AG09309 (cell line): ENCODE measurements at regions not wholly inside any gene's neighbourhood (a gene's known extent, or its start where the extent isn't known, plus 50 kb on each side); places are given as distances from the start of the nearest gene placed in this dataset.

ENCODE experiments used
- DNase-seq: peaks from one replicate; pipeline ENCODE4 v3.0.0-alpha.2; 2010; ENCODE audit warnings: low read depth
- H3K4me3 ChIP-seq: 2 replicates; pipeline ENCODE4 v1.5.1; 2011; ENCODE audit warnings: mild to moderate bottlenecking, low read depth, low read length, moderate library complexity; ENCODE audit not compliant: control insufficient read depth
- CTCF ChIP-seq: IDR thresholded peaks from 2 replicates; pipeline ENCODE4 v1.5.1; 2011; ENCODE audit warnings: mild to moderate bottlenecking, low read depth, low read length, inconsistent platforms; ENCODE audit not compliant: insufficient read depth, control insufficient read depth; ENCODE audit errors: missing control alignments

GRCh38 chr5:164350236-164350635, 844.8 kb downstream of the MAT2B start:
- no peak for DNase-seq
- TF ChIP-seq CTCF = no peak
- no peak overlapping the region for H3K4me3 ChIP-seq

GRCh38 chr5:164351245-164351834, 845.9 kb downstream of the MAT2B start:
- no peak for DNase-seq
- TF ChIP-seq CTCF = no peak
- no peak overlapping the region for H3K4me3 ChIP-seq

- H3K4me3 ChIP-seq = no peak overlapping the region
- DNase-seq = no peak
- TF ChIP-seq CTCF = no peak
Measured at GRCh38 chr5:164352695-164353094, 847.3 kb downstream of the MAT2B start.

GRCh38 chr5:164353155-164353554, 847.7 kb downstream of the MAT2B start:
- no peak overlapping the region for H3K4me3 ChIP-seq
- TF ChIP-seq CTCF = no peak
- no peak for DNase-seq

GRCh38 chr5:164354139-164354751, 848.8 kb downstream of the MAT2B start:
- no peak overlapping the region for H3K4me3 ChIP-seq
- DNase-seq = no peak
- no peak for TF ChIP-seq CTCF

- no peak for DNase-seq
- TF ChIP-seq CTCF = no peak
- H3K4me3 ChIP-seq = no peak overlapping the region
Measured at GRCh38 chr5:164355267-164355830, 849.9 kb downstream of the MAT2B start.

GRCh38 chr5:164356790-164357189, 851.4 kb downstream of the MAT2B start:
- no peak for TF ChIP-seq CTCF
- no peak overlapping the region for H3K4me3 ChIP-seq
- DNase-seq = no peak
